NCI-H1930 (cell line): ENCODE measurements at regions not wholly inside any gene's neighbourhood (a gene's known extent, or its start where the extent isn't known, plus 50 kb on each side); places are given as distances from the start of the nearest gene placed in this dataset.
"Not testable (repeated sequence)": the region's sequence is repeated elsewhere in the genome, so short reads cannot be mapped to it uniquely, and the experiment has no call there.

Source experiments
- DNase-seq, 2 experiments: peaks; one replicate each; lab custom pipeline; 2025; lab: John Stamatoyannopoulos, UW

- no peak for DNase-seq
Observed at GRCh38 chr4:67332627-67333026, 212.7 kb downstream of the CENPC start.

DNA sequence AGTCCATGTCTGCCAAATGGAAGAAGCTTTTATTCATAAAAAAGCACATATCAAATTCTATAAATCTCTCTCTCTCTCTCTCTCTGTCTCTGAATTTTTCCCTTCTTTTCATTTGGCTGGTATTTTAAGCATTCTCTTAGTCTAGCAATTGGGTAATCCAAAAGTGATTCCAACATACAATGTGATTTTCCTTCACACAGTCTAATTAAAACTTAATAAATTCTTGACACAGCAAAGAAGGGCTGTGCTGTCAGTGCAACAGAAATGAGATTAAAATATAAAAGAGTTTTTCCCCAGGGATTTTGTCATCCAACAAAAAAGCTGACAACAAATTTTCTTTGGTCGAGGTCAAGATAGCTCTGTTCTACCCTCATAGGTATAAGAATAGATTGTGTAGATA is 216.9 kb downstream of the CENPC start:
- no peak for DNase-seq

DNA sequence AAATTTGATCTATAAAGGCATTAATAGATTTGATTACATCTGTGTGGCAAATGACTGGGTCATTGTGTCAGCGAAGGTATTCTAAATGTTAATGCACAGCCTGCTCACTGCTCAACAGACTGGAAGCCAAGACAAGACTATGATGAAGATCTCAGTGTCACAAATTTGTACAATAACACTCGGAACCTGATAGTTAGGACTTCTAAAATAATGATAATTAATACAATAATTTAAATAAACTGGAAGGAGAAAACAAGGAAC is 217.4 kb downstream of the CENPC start:
- no peak for DNase-seq

GRCh38 chr4:67327245-67328017 is 217.9 kb downstream of the CENPC start:
- peak; percentile 20 to 24 for DNase-seq

- DNase-seq = no peak
Observed at GRCh38 chr4:67325791-67326190, 219.5 kb downstream of the CENPC start.

DNA sequence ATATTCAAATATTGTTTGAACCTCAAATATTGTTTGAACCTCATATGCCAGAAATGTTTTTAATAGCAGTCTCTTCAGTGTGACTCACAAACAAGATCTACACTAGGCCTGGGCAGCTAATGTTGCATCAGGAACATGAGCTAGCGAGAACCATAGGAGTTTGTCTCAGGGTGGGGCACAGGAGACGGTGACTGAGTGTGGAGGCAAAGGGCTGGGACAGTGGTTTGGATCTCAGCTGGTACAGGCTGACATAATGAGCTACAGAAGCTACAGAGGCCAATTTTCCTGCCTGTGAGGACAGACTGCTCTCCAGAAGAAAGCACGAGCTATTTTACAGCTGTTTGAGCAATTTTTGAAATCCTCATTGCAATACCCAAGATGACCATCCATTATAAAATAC is 224.7 kb downstream of the CENPC start:
- DNase-seq = no peak

DNA sequence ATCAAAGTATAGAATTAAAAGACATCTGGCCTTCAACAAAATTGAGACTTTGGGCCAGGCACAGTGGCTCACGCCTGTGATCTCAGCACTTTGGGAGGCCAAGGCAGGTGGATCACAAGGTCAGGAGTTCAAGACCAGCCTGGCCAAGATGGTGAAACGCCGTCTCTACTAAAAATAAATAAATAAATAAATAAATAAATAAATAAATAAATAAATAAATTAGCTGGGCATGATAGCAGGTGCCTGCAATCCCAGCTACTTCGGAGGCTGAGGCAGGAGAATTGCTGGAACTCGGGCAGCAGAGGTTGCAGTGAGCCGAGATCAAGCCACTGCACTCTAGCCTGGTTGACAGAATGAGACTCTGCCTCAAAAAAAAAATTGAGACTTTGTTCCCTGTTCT is 225.7 kb downstream of the CENPC start:
- not testable (repeated sequence) for DNase-seq

DNA sequence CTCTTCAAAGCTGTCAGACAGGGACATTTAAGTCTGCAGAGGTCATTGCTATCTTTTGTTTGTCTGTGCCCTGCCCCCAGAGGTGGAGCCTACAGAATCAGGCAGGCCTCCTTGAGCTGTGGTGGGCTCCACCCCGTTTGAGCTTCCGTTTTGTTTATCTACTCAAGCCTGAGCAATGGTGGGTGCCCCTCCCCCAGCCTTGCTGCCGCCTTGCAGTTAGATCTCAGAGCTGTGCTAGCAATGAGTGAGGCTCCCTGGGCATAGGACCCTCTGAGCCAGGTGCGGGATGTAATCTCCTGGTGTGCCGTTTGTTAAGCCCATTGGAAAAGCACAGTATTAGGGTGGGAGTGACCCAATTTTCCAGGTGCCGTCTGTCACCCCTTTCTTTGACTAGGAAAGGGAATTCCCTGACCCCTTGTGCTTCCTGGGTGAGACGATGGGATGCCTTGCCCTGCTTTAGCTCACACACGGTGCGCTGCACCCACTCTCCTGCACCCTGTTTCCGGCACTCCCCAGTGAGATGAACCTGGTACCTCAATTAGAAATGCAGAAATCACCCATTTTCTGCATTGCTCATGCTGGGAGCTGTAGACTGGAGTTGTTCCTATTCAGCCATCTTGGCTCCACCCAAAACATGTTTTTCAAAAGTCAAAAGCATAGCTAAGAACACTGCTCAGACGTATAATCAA is 244.7 kb downstream of the CENPC start:
- DNase-seq = not testable (repeated sequence)

DNA sequence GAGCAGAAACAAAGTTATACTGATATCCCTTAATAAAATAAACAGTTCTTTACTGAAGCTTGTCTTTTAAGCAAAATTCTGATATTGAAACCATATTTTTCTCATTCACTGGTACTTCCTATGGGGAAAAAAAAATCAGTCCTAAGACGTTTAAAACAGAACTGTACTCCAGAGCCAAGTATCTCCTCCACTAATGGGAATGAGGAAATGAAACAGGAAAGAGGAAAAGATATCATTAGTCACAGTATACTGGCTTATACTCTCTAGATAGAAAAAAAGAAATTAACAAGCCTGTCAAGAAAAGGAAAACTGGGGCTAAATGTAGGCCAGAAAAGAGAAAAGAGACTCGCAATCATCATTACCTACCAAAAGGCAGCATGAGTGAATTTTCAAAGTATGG is 252.7 kb downstream of the CENPC start:
- no peak for DNase-seq

- DNase-seq = no peak
Observed at GRCh38 chr4:67292045-67292444, 253.3 kb downstream of the CENPC start.

DNA sequence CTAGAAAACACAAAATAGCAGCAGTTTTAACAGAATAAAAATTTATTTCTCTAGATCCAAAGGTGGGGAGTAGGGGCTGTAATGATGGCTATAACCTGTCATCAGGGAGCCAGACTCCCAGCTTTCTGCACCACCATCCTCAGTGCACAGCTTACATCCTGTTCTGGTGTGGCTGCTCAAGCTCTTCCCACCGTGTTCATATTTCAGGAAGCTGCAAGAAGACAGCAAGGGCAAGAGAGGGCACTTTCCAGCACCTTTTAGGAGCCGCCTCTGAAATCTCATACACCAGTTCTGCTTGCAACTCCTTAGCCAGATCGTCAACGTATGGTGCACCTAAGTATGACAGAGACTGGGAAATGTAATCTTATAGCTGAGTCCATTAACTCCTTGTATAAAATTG is 253.7 kb downstream of the CENPC start:
- DNase-seq = no peak

GRCh38 chr4:67288964-67289363 is 256.3 kb downstream of the CENPC start:
- DNase-seq = no peak

GRCh38 chr4:67286724-67287123 is 258.6 kb downstream of the CENPC start:
- DNase-seq = no peak

DNA sequence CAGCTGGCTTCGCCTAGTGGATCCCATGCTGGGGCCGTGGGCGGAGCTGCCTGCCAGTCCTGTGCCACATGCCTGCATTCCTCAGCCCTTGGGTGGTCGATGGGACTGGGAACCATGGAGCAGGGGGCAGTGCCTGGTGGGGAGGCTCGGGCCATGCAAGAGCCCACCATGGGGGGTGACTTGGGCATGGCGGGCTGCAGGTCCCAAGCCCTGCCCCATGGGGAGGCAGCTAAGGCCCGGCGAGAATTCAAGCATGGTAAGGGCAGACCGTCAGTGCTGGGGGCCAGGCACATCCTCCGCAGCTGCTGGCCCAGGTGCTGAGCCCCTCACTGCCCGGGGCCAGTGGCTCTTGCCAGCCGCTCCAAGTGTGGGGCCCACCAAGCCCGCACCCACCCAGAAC is 262.6 kb downstream of the CENPC start:
- DNase-seq = no peak

DNA sequence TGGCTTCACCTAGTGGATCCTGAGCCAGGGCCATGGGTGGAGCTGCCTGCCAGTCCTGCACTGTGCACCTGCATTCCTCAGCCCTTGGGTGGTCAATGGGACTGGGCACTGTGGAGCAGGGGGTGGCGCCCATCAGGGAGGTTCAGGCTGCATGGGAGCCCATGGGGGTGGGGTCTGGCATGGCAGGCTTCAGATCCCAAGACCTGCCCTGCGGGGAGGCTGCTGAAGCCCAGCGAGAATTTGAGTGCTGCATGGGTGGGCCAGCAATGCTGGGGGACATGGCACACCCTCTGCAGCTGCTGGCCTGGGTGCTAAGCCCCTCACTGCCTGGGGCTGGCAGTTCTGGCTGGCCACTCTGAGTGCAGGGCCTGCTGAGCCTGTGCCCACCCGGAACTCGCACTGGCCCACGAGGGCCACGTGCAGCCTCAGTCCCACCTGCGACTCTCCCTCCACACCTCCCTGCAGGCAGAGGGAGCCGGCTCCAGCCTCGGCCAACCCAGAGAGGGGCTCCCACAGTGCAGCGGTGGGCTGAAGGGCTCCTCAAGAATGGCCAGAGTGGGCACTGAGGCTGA is 270.0 kb downstream of the CENPC start:
- no peak for DNase-seq

DNA sequence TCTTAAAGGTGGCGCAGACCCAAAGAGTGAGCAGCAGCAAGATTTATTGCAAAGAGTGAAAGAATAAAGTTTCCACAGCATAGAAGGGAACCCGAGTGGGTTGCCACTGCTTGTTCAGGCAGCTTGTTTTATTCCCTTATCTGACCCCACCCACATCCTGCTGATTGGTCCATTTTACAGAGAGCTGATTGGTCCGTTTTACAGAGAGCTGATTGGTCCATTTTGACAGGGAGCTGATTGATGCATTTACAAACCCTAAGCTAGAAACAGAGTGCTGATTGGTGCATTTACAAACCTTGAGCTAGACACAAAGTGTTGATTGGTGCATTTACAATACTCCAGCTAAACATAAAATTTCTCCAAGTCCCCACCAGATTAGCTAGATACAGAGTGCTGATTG is 270.6 kb downstream of the CENPC start:
- not testable (repeated sequence) for DNase-seq

- DNase-seq = no peak
Observed at GRCh38 chr4:67273666-67274065, 271.6 kb downstream of the CENPC start.

DNA sequence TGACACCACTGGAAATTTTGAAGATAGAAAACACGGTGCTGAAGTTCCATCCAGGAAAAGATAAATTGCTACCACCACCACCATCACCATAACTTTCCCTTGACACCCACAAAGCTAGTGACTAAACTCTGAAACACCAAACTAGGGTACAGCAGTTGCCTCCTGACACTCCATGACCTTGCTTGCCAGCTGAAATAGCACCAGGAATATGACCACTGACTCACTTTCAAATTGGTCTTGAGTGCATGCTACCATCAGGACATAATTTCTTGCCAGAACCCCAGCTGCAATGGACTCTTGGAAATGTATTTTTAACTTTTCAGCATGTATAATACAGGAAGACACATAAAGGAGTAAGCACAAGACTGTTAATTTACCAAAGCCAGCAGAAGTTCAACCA is 283.3 kb downstream of the CENPC start:
- DNase-seq = no peak

GRCh38 chr4:67256388-67257043 is 288.8 kb downstream of the CENPC start:
- DNase-seq = no peak

DNA sequence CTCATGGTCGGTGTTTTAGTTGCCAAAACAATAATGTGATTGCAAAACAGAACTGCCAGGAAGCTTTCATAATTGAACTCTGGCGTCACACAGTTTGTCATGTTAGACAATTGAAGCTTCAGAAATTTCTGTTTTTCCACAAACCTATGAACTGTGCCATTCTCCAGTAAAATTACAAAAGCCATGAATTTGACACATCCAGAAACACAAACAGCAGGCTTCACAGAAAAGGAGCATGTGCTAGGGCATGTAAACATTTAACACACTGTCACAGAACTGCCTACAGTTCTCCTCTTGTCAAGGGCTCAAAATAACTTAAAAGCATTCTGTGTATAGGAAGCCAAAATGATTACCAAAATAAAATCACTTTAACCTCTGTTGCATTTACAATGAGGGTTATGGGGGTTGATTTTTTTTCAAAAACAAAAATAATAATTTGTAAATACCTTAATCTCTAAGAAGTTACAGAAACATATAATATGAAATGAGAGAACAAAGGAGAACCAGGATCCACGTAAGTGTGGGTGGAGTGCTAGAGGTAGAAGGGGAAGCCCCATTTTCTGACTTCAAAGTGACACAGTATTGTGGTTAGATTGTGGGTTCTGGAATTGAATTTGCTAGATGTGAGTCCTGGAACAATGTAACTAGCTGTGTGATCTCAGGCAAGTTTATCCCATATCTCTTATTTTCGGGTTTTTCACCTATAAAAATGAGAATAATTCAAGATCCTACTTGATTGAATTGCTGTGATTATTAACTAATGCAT is 295.0 kb downstream of the CENPC start:
- DNase-seq = no peak

DNA sequence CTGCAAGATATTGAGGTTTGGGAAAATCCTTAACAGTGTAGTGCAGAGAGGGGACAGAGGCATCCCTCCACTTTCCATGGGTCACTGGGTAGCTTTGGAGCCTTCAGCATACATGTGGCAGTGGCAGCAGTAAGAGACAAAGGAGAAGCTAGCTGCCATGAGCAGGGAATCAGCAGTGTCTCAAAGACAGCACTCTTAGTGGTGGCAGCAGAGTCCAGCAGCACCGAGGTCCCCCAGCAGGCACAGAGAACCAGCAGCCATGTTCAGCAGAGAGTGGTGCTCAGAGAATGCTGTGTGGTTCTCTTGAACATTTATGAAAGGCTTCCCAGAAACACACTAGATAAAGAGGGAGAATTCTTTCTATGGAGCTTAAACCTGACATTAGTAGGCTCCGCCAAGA is 308.5 kb downstream of the CENPC start:
- no peak for DNase-seq

DNA sequence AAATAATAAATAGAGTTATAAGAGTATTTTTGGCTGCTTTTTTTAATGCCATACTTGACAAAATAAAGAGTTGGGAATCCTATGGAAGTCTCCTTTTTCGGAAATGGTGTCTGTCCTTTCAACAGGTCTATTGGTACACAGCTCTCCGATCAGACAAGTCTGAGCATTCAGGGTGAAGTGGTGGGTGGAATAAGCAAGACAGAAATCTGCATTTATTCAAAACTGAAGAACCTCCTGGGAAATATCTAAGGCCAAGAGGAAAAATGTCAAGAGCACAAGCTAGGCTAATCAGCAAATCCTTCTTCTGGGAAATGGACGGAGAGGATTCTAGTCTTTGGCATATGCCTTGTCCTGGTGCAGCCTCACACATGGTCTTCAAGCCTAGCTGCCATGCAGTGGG is 309.0 kb downstream of the CENPC start:
- DNase-seq = no peak
